ENCODE measurements at regions not wholly inside any gene's neighbourhood (a gene's known extent, or its start where the extent isn't known, plus 50 kb on each side); places are given as distances from the start of the nearest gene placed in this dataset.
"Not testable (repeated sequence)": the region's sequence is repeated elsewhere in the genome, so short reads cannot be mapped to it uniquely, and the experiment has no call there.

GRCh38 chr10:56298941-56299340 lies 62.1 kb downstream of the ZWINT start:
- no peak for DNase-seq

- DNase-seq: no peak
Measured at GRCh38 chr10:56296618-56297017, 64.4 kb downstream of the ZWINT start.

- no peak for DNase-seq
Measured at GRCh38 chr10:56288403-56288802, 72.7 kb downstream of the ZWINT start.

- no peak for DNase-seq
Measured at GRCh38 chr10:56286096-56286495, 75.0 kb downstream of the ZWINT start.

- DNase-seq: no peak
Measured at GRCh38 chr10:56279270-56279669, 81.8 kb downstream of the ZWINT start.

- DNase-seq: no peak
Measured at GRCh38 chr10:56269181-56269580, 91.9 kb downstream of the ZWINT start.

GRCh38 chr10:56266120-56266519 lies 94.9 kb downstream of the ZWINT start:
- no peak for DNase-seq

GRCh38 chr10:56258991-56259390 lies 102.1 kb downstream of the ZWINT start:
- DNase-seq: no peak

GRCh38 chr10:56258378-56258777 lies 102.7 kb downstream of the ZWINT start:
- DNase-seq: no peak

- no peak for DNase-seq
Measured at GRCh38 chr10:56255298-56255697, 105.8 kb downstream of the ZWINT start.

GRCh38 chr10:56240471-56240870 lies 120.6 kb downstream of the ZWINT start:
- DNase-seq: no peak

GRCh38 chr10:56231436-56231835 lies 129.6 kb downstream of the ZWINT start:
- no peak for DNase-seq

- no peak for DNase-seq
Measured at GRCh38 chr10:56222237-56222636, 138.8 kb downstream of the ZWINT start.

GRCh38 chr10:56212951-56213350 lies 148.1 kb downstream of the ZWINT start:
- DNase-seq: no peak

- DNase-seq: no peak
Measured at GRCh38 chr10:56181607-56182006, 179.5 kb downstream of the ZWINT start.

- no peak for DNase-seq
Measured at GRCh38 chr10:56178210-56178609, 182.8 kb downstream of the ZWINT start.

- DNase-seq: not testable (repeated sequence)
Measured at GRCh38 chr10:56155091-56155513, 206.0 kb downstream of the ZWINT start.

- DNase-seq: no peak
Measured at GRCh38 chr10:56146806-56147205, 214.3 kb downstream of the ZWINT start.

GRCh38 chr10:56142092-56142728 lies 218.8 kb downstream of the ZWINT start:
- no peak for DNase-seq

GRCh38 chr10:56139405-56139804 lies 221.7 kb downstream of the ZWINT start:
- peak; percentile 5 for DNase-seq

- no peak for DNase-seq
Measured at GRCh38 chr10:56135828-56136227, 225.2 kb downstream of the ZWINT start.

- DNase-seq: no peak
Measured at GRCh38 chr10:56123247-56123646, 237.8 kb downstream of the ZWINT start.

- peak; percentile 7 for DNase-seq
Measured at GRCh38 chr10:56116684-56117083, 244.4 kb downstream of the ZWINT start.

- DNase-seq: no peak
Measured at GRCh38 chr10:56109454-56109853, 251.6 kb downstream of the ZWINT start.

GRCh38 chr10:56104923-56105322 lies 256.1 kb downstream of the ZWINT start:
- DNase-seq: no peak
